Upper lobe of left lung (tissue), 6 donors: ENCODE measurements at regions not wholly inside any gene's neighbourhood (a gene's known extent, or its start where the extent isn't known, plus 50 kb on each side); places are given as distances from the start of the nearest gene placed in this dataset.

Source experiments
- ATAC-seq, 2 donors: fragments of 200-7000 bp; cut with Tn5 transposase; one replicate each; pipeline ENCODE4 v1.9.1; 2022; ENCODE audit warnings: mild to moderate bottlenecking in 2 of 2, moderate library complexity in 2 of 2; ENCODE audit not compliant: low FRiP score in 2 of 2
- DNase-seq, 2 donors: peaks; one replicate each; pipeline ENCODE4 v3.0.0-alpha.2; 2019 to 2020
- H3K27ac ChIP-seq, 4 donors: fragments of 200-600 bp; sonication (generic); one replicate each; pipeline ENCODE4 v1.5.1; 2016 to 2019
- H3K27me3 ChIP-seq, 4 donors: fragments of 200-600 bp; sonication (generic); one replicate each; pipeline ENCODE4 v1.5.1; 2017 to 2019
- H3K36me3 ChIP-seq, 4 donors: fragments of 200-600 bp; sonication (generic); one replicate each; pipeline ENCODE4 v1.5.1; 2016 to 2019
- H3K4me1 ChIP-seq, 4 donors: fragments of 200-600 bp; sonication (generic); one replicate each; pipeline ENCODE4 v1.5.1; 2018 to 2019
- H3K4me3 ChIP-seq, 4 donors: fragments of 200-600 bp; sonication (generic); one replicate each; pipeline ENCODE4 v1.5.1; 2017 to 2019; ENCODE audit warnings: mild to moderate bottlenecking in 2 of 4, moderate library complexity in 1 of 4
- H3K9me3 ChIP-seq, 4 donors: fragments of 200-600 bp; sonication (generic); one replicate each; pipeline ENCODE4 v1.5.1; 2018 to 2019
- EP300 ChIP-seq, 4 donors: sonication (generic); formaldehyde crosslinking; IDR thresholded peaks; one replicate each; pipeline ENCODE4 v1.5.1; 2017; ENCODE audit warnings: antibody characterized with exemption in 4 of 4, control low read depth in 2 of 4
- POLR2A ChIP-seq, 4 donors: fragments of 450-650 bp; IDR thresholded peaks; one replicate each; pipeline ENCODE4 v1.5.1; 2016 to 2017; ENCODE audit warnings: antibody characterized with exemption in 4 of 4, mild to moderate bottlenecking in 2 of 4
- POLR2AphosphoS5 ChIP-seq, 2 donors: sonication (generic); formaldehyde crosslinking; IDR thresholded peaks; one replicate each; pipeline ENCODE4 v1.5.1; 2017; ENCODE audit warnings: antibody characterized with exemption in 2 of 2
- WGBS, 2 donors: methylation state at CpG; one replicate each; pipeline ENCODE4 v1.1.5; 2017 to 2018; 5-methylcytosine and 5-hydroxymethylcytosine counted together
- TF ChIP-seq, protein P1 (sequence below), 6 experiments: fragments of 450-650 bp in 4 of 6; fragments of 200-600 bp in 2 of 6; sonication (generic) in 2 of 6; IDR thresholded peaks; one replicate each; pipeline ENCODE4 v1.5.1; 2016 to 2019; ENCODE audit warnings: antibody characterized with exemption in 6 of 6
- donor health status: DM: no; HTN: no; CAD: no; lungs with moderate emphysema.
- donor health status: DM: no; HTN: yes; CAD: no; lungs with severe emphysema.

GRCh38 chr3:127443581-127444375, 146.8 kb downstream of the TPRA1 start:
- ATAC-seq (no peak), DNase-seq (peak; percentile 15 to 42)
- Histone ChIP-seq H3K9me3 (no peaks in the 10 kb centered on the region), H3K27ac (no peak overlapping the region), H3K27me3 (no peaks in the 10 kb centered on the region), H3K4me3 (no peak overlapping the region), H3K4me1 (no peaks in the 10 kb centered on the region), H3K36me3 (no peaks in the 10 kb centered on the region)
- no peak for TF ChIP-seq POLR2AphosphoS5 (IDR thresholded peaks at IDR 0.05)
- TF ChIP-seq, protein P1, sequence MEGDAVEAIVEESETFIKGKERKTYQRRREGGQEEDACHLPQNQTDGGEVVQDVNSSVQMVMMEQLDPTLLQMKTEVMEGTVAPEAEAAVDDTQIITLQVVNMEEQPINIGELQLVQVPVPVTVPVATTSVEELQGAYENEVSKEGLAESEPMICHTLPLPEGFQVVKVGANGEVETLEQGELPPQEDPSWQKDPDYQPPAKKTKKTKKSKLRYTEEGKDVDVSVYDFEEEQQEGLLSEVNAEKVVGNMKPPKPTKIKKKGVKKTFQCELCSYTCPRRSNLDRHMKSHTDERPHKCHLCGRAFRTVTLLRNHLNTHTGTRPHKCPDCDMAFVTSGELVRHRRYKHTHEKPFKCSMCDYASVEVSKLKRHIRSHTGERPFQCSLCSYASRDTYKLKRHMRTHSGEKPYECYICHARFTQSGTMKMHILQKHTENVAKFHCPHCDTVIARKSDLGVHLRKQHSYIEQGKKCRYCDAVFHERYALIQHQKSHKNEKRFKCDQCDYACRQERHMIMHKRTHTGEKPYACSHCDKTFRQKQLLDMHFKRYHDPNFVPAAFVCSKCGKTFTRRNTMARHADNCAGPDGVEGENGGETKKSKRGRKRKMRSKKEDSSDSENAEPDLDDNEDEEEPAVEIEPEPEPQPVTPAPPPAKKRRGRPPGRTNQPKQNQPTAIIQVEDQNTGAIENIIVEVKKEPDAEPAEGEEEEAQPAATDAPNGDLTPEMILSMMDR (IDR thresholded peaks at IDR 0.05) = no peak
- no peak for TF ChIP-seq EP300 (IDR thresholded peaks at IDR 0.05)
- no peak for TF ChIP-seq POLR2A (IDR thresholded peaks at IDR 0.05)
- 86 to 95% methylated on average over 9 to 15 of the region's 15 CpGs for WGBS, 2 donors

DNA sequence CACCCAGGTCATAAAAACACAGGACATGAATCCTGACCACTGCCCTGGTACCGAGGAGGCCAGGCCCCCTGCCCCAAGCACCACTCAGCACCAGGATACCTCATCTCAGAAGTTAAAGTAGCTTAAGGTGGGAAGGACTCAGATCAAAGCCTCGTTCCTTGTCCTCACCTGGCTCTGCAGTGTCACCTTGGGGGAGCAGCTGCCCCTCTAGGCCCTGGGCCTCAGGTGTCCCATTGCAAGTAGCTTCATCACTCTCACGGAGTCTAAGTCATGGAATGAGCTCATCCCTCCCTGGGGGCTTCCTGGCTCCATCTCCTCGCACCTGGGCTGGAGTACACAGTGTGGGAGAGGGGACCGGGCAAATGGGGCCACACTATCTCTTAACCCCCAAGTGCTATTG, 148.0 kb downstream of the TPRA1 start:
- TF ChIP-seq POLR2A (IDR thresholded peaks at IDR 0.05) (no peak), EP300 (IDR thresholded peaks at IDR 0.05) (no peak), POLR2AphosphoS5 (IDR thresholded peaks at IDR 0.05) (no peak)
- TF ChIP-seq, protein P1 (IDR thresholded peaks at IDR 0.05) = no peak
- H3K4me3 ChIP-seq = no peak overlapping the region
- H3K27ac ChIP-seq = no peak overlapping the region
- H3K27me3 ChIP-seq = no peaks in the 10 kb centered on the region
- DNase-seq (peak in 1 of 2 donors; percentile 3), ATAC-seq (no peak)
- no peaks in the 10 kb centered on the region for H3K36me3 ChIP-seq
- H3K9me3 ChIP-seq = no peaks in the 10 kb centered on the region
- no peaks in the 10 kb centered on the region for H3K4me1 ChIP-seq
- WGBS, 2 donors = 89% methylated on average over 3 to 5 of the region's 5 CpGs

DNA sequence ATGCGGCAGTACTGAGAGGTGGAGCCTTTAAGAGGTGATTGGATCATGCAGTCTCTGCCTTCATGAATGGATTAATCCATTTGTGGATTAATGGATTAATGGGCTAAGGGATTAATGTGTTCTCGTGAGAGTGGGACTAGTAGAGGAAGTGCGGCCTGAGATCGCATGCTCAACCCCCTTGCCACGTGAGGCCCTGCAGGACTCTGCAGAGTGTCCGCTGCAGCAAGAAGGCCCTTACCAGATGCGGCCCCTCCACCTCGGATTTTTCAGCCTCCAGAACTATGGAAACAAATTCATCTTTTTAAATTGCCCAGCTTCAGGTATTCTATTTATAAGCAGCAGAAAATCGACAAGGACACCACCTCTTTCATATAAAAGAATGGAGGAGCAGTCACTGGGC, 148.8 kb downstream of the TPRA1 start:
- ATAC-seq = no peak
- H3K4me1 ChIP-seq = no peaks in the 10 kb centered on the region
- H3K27ac ChIP-seq = no peak overlapping the region
- peak in 1 of 2 donors; percentile 2 for DNase-seq
- no peaks in the 10 kb centered on the region for H3K27me3 ChIP-seq
- no peak overlapping the region for H3K4me3 ChIP-seq
- TF ChIP-seq POLR2AphosphoS5 (IDR thresholded peaks at IDR 0.05) = no peak
- H3K36me3 ChIP-seq = no peaks in the 10 kb centered on the region
- WGBS, 2 donors = 75 to 78% methylated on average over 9 of the region's 9 CpGs
- H3K9me3 ChIP-seq = no peaks in the 10 kb centered on the region

DNA sequence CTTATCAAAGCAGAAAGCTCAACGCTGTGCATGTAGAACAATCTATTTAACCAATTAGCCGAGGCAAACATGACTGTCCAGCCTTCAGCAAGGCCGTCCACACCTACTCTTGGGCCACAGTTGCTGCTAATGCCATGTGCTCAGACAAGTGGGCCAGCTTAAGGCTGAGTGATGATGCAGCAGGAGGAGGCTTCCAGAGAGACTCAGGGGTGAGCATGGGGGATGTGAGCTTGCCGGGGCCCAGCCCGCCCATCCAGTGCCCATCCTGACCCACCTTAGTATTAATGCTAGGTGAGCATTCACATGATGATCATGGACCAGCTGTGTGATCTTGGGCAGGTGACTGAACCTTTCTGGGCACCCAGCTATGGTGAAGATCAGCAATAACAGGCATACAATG, 150.1 kb downstream of the TPRA1 start:
- DNase-seq (peak in 1 of 2 donors; percentile 7), ATAC-seq (no peak)
- H3K27me3 ChIP-seq = no peaks in the 10 kb centered on the region
- H3K9me3 ChIP-seq = no peaks in the 10 kb centered on the region
- H3K27ac ChIP-seq = no peak overlapping the region
- no peaks in the 10 kb centered on the region for H3K36me3 ChIP-seq
- no peaks in the 10 kb centered on the region for H3K4me1 ChIP-seq
- 93 to 97% methylated on average over 4 to 5 of the region's 5 CpGs for WGBS, 2 donors
- H3K4me3 ChIP-seq = no peak overlapping the region
- TF ChIP-seq, protein P1 (IDR thresholded peaks at IDR 0.05) = no peak
- TF ChIP-seq POLR2AphosphoS5 (IDR thresholded peaks at IDR 0.05) = no peak
- no peak for TF ChIP-seq EP300 (IDR thresholded peaks at IDR 0.05)
- TF ChIP-seq POLR2A (IDR thresholded peaks at IDR 0.05) = no peak

DNA sequence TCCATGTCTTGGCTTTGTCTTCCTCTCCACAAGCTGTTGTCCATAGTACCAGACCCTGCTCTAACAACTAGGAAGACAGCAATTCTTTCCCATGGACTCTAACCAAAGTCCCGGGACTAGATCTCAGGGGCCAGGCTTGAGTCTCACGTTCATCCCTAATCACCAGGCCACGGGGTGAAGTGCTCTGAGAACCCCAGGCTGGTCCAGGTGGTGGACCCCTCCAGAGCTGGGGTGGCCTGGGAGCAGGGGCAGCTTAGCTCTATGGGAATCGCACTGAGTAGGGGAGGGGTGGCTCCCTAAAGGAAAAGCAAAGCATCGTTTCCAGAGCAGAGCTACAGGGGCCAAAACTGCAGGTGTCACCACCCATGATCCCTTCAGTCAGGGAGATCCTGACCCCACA, 150.9 kb downstream of the TPRA1 start:
- ATAC-seq (no peak), DNase-seq (peak in 1 of 2 donors; percentile 2)
- no peaks in the 10 kb centered on the region for H3K9me3 ChIP-seq
- H3K36me3 ChIP-seq = no peaks in the 10 kb centered on the region
- no peaks in the 10 kb centered on the region for H3K27me3 ChIP-seq
- H3K27ac ChIP-seq = no peak overlapping the region
- 73 to 80% methylated on average over 5 of the region's 5 CpGs for WGBS, 2 donors
- H3K4me3 ChIP-seq = no peak overlapping the region
- H3K4me1 ChIP-seq = no peaks in the 10 kb centered on the region
- no peak for TF ChIP-seq POLR2AphosphoS5 (IDR thresholded peaks at IDR 0.05)
- TF ChIP-seq EP300 (IDR thresholded peaks at IDR 0.05) = no peak
- TF ChIP-seq POLR2A (IDR thresholded peaks at IDR 0.05) = no peak

DNA sequence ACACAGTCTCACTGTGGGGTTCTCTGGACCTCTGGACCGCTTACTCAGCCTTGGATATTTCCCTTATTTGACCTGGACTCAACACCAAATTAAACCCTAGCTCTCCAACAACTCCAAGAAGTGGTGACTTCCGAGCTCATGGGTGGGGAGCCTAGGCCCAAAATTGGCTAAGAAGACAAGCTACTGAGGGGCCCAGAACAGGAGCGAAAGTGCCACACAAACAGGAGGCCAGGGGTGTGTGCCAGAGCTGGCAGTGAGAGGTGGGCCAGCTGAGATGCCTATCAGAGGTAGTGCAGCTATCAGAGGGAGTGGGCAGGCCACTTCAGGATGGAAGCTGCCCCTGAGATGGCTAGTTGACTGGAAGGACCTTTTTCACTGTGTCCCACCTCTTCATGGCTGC, 151.1 kb upstream of the PRR20G start:
- Histone ChIP-seq H3K4me1 (no peaks in the 10 kb centered on the region), H3K36me3 (no peaks in the 10 kb centered on the region), H3K27me3 (no peaks in the 10 kb centered on the region), H3K27ac (no peak overlapping the region), H3K4me3 (no peak overlapping the region), H3K9me3 (no peaks in the 10 kb centered on the region)
- ATAC-seq (no peak), DNase-seq (peak in 1 of 2 donors; percentile 6)
- 93 to 100% methylated on average over 1 to 3 of the region's 3 CpGs for WGBS, 2 donors
- TF ChIP-seq POLR2AphosphoS5 (IDR thresholded peaks at IDR 0.05) = no peak
- TF ChIP-seq POLR2A (IDR thresholded peaks at IDR 0.05) = no peak
- TF ChIP-seq EP300 (IDR thresholded peaks at IDR 0.05) = no peak
- TF ChIP-seq, protein P1 (IDR thresholded peaks at IDR 0.05) = no peak
